Upper lobe of left lung (tissue), 4 donors: ENCODE measurements at regions not wholly inside any gene's neighbourhood (a gene's known extent, or its start where the extent isn't known, plus 50 kb on each side); places are given as distances from the start of the nearest gene placed in this dataset.

Source experiments
- EP300 ChIP-seq, 4 donors: sonication (generic); formaldehyde crosslinking; IDR thresholded peaks; one replicate each; pipeline ENCODE4 v1.5.1; 2017; ENCODE audit warnings: antibody characterized with exemption in 4 of 4, control low read depth in 2 of 4
- POLR2A ChIP-seq, 4 donors: fragments of 450-650 bp; IDR thresholded peaks; one replicate each; pipeline ENCODE4 v1.5.1; 2016 to 2017; ENCODE audit warnings: antibody characterized with exemption in 4 of 4, mild to moderate bottlenecking in 2 of 4
- POLR2AphosphoS5 ChIP-seq, 2 donors: sonication (generic); formaldehyde crosslinking; IDR thresholded peaks; one replicate each; pipeline ENCODE4 v1.5.1; 2017; ENCODE audit warnings: antibody characterized with exemption in 2 of 2
- TF ChIP-seq, protein P1 (sequence below), 6 experiments: fragments of 450-650 bp in 4 of 6; fragments of 200-600 bp in 2 of 6; sonication (generic) in 2 of 6; IDR thresholded peaks; one replicate each; pipeline ENCODE4 v1.5.1; 2016 to 2019; ENCODE audit warnings: antibody characterized with exemption in 6 of 6

DNA sequence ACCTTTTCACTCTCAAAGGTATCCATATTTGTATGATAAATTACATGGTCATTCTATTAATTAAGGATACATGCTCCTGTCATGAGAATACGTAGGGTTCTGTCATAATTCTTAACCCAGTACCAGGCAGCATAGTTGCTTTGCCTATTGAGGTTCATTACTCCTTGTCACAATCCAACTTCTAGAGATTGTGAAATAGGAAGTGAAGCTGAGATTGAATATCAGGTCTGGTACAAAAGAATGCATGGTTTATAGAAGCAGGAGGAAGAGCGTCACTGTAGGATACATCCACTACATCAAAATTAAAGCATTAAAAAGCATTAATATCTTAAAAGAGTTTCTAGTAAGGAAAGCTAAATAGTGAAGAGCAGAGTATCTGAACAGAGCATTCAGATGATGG, 647.0 kb downstream of the IQCM start:
- TF ChIP-seq, protein P1, sequence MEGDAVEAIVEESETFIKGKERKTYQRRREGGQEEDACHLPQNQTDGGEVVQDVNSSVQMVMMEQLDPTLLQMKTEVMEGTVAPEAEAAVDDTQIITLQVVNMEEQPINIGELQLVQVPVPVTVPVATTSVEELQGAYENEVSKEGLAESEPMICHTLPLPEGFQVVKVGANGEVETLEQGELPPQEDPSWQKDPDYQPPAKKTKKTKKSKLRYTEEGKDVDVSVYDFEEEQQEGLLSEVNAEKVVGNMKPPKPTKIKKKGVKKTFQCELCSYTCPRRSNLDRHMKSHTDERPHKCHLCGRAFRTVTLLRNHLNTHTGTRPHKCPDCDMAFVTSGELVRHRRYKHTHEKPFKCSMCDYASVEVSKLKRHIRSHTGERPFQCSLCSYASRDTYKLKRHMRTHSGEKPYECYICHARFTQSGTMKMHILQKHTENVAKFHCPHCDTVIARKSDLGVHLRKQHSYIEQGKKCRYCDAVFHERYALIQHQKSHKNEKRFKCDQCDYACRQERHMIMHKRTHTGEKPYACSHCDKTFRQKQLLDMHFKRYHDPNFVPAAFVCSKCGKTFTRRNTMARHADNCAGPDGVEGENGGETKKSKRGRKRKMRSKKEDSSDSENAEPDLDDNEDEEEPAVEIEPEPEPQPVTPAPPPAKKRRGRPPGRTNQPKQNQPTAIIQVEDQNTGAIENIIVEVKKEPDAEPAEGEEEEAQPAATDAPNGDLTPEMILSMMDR (IDR thresholded peaks at IDR 0.05) = no peak
- TF ChIP-seq POLR2AphosphoS5 (IDR thresholded peaks at IDR 0.05) (no peak), EP300 (IDR thresholded peaks at IDR 0.05) (no peak), POLR2A (IDR thresholded peaks at IDR 0.05) (no peak)
